Left cardiac atrium (tissue), 4 donors: ENCODE measurements at regions not wholly inside any gene's neighbourhood (a gene's known extent, or its start where the extent isn't known, plus 50 kb on each side); places are given as distances from the start of the nearest gene placed in this dataset.

Source experiments
- ATAC-seq, 2 donors: fragments of 200-7000 bp; cut with Tn5 transposase; one replicate each; pipeline ENCODE4 v1.9.1; 2020; ENCODE audit warnings: mild to moderate bottlenecking in 2 of 2, moderate library complexity in 2 of 2
- DNase-seq: peaks from one replicate; pipeline ENCODE4 v3.0.0-alpha.2; 2020
- intact Hi-C, 2 donors: fragments of 100-400 bp; cut with DNase I; formaldehyde crosslinking; loops; one replicate each; pipeline versions ENCODE4 v1.14.1 to v1.15.1; 2022 to 2023
- donor health status: DM: no; HTN: yes; CAD: no.
- donor health status: DM: no; HTN: yes; CAD: no; lungs with severe emphysema.
- donor health status: DM: yes; HTN: yes; CAD: no.
- donor health status: Dilated cardiomyopathy.

GRCh38 chr2:129722306-129723019 lies 257.0 kb upstream of the RAB6C start:
- DNase-seq (no peak), ATAC-seq (no peak)
- intact Hi-C loops, result no loop called here

GRCh38 chr2:129723277-129724020 lies 256.0 kb upstream of the RAB6C start:
- no peak for ATAC-seq
- no peak for DNase-seq
- intact Hi-C loops, result no loop called here

- intact Hi-C loops, result no loop called here
- DNase-seq, result no peak
- no peak for ATAC-seq
Measured at GRCh38 chr2:129724021-129724757, 255.3 kb upstream of the RAB6C start.

GRCh38 chr2:129726216-129726615 lies 253.2 kb upstream of the RAB6C start:
- ATAC-seq (no peak), DNase-seq (no peak)
- intact Hi-C loops, result no loop called here

- intact Hi-C loops, result no loop called here
- ATAC-seq (no peak), DNase-seq (no peak)
Measured at GRCh38 chr2:129727286-129727685, 252.2 kb upstream of the RAB6C start.

GRCh38 chr2:129728035-129728972 lies 251.2 kb upstream of the RAB6C start:
- ATAC-seq, result no peak
- intact Hi-C loops, result no loop called here
- DNase-seq, result no peak

- intact Hi-C loops, result no loop called here
- ATAC-seq, result no peak
Measured at GRCh38 chr2:129729011-129729410, 250.5 kb upstream of the RAB6C start.

GRCh38 chr2:129729646-129730045 lies 249.8 kb upstream of the RAB6C start:
- no peak for DNase-seq
- ATAC-seq, result no peak
- intact Hi-C loops, result no loop called here

More at GRCh38 chr2:129729011-129729410, 250.5 kb upstream of the RAB6C start:
- no peak for DNase-seq

- DNase-seq (no peak), ATAC-seq (no peak)
- intact Hi-C loops, result no loop called here
Measured at GRCh38 chr2:129730979-129731378, 248.5 kb upstream of the RAB6C start.

GRCh38 chr2:129731907-129732629 lies 247.4 kb upstream of the RAB6C start:
- intact Hi-C loops, result no loop called here
- DNase-seq (no peak), ATAC-seq (no peak)

- intact Hi-C loops, result no loop called here
- ATAC-seq, result no peak
- no peak for DNase-seq
Measured at GRCh38 chr2:129732630-129733026, 246.8 kb upstream of the RAB6C start.

GRCh38 chr2:129733041-129733440 lies 246.4 kb upstream of the RAB6C start:
- intact Hi-C loops, result no loop called here
- DNase-seq (no peak), ATAC-seq (no peak)

GRCh38 chr2:129733579-129733978 lies 245.9 kb upstream of the RAB6C start:
- ATAC-seq (no peak), DNase-seq (no peak)
- intact Hi-C loops, result no loop called here

- ATAC-seq (no peak), DNase-seq (no peak)
- intact Hi-C loops, result no loop called here
Measured at GRCh38 chr2:129734343-129735034, 245.0 kb upstream of the RAB6C start.

GRCh38 chr2:129735576-129735975 lies 243.9 kb upstream of the RAB6C start:
- DNase-seq, result no peak
- ATAC-seq, result no peak
- intact Hi-C loops, result no loop called here

GRCh38 chr2:129737660-129738527 lies 241.6 kb upstream of the RAB6C start:
- intact Hi-C loops, result no loop called here
- ATAC-seq (no peak), DNase-seq (no peak)

GRCh38 chr2:129738799-129739198 lies 240.7 kb upstream of the RAB6C start:
- DNase-seq, result no peak
- intact Hi-C loops, result no loop called here
- ATAC-seq, result no peak
